ENCODE measurements at regions not wholly inside any gene's neighbourhood (a gene's known extent, or its start where the extent isn't known, plus 50 kb on each side); places are given as distances from the start of the nearest gene placed in this dataset.

DNA sequence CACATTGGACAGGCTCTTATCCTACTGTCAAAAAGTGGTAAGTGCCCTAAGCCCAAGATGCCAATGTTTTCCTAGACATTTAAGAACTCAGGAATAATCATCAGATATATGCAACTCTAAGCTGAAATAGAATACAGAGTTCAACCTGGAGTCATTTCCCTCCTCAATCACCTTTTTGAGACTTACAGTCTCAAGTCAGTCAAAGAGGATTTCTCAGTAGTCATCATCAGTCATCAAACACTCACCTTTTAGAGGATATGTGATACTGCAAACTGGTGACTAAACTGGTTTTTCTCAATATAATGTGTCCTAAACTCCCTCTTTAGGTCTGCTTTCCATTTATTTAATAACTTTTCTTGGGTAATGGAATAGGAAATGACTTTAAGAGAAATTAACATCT is 145.3 kb upstream of the ADAMTS5 start (continued):
- TF ChIP-seq, protein P1, sequence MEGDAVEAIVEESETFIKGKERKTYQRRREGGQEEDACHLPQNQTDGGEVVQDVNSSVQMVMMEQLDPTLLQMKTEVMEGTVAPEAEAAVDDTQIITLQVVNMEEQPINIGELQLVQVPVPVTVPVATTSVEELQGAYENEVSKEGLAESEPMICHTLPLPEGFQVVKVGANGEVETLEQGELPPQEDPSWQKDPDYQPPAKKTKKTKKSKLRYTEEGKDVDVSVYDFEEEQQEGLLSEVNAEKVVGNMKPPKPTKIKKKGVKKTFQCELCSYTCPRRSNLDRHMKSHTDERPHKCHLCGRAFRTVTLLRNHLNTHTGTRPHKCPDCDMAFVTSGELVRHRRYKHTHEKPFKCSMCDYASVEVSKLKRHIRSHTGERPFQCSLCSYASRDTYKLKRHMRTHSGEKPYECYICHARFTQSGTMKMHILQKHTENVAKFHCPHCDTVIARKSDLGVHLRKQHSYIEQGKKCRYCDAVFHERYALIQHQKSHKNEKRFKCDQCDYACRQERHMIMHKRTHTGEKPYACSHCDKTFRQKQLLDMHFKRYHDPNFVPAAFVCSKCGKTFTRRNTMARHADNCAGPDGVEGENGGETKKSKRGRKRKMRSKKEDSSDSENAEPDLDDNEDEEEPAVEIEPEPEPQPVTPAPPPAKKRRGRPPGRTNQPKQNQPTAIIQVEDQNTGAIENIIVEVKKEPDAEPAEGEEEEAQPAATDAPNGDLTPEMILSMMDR (conservative IDR thresholded peaks at IDR 0.05; ENCODE audit: low read depth in 2 of 2), result no peak
- TF ChIP-seq NANOG (IDR thresholded peaks at IDR 0.05; ENCODE audit: borderline replicate concordance) (no peak), ETS1 (IDR thresholded peaks at IDR 0.05) (no peak), EZH2phosphoT487 (IDR thresholded peaks at IDR 0.05; ENCODE audit: unreplicated experiment) (no peak), ZNF331 (CRISPR knock-in tag; IDR thresholded peaks at IDR 0.05; ENCODE audit: low read depth) (no peak), JUNB (IDR thresholded peaks at IDR 0.05; ENCODE audit: unreplicated experiment) (no peak), ZNF114 (CRISPR knock-in tag; IDR thresholded peaks at IDR 0.05) (no peak), POLR2AphosphoS5 (IDR thresholded peaks at IDR 0.05; ENCODE audit: low read depth) (no peak), CREB1 (CRISPR knock-in tag; IDR thresholded peaks at IDR 0.05; ENCODE audit: low read depth) (no peak), STAT1 (IDR thresholded peaks at IDR 0.05; ENCODE audit: unreplicated experiment) (no peak)
- TF ChIP-seq, protein P2, sequence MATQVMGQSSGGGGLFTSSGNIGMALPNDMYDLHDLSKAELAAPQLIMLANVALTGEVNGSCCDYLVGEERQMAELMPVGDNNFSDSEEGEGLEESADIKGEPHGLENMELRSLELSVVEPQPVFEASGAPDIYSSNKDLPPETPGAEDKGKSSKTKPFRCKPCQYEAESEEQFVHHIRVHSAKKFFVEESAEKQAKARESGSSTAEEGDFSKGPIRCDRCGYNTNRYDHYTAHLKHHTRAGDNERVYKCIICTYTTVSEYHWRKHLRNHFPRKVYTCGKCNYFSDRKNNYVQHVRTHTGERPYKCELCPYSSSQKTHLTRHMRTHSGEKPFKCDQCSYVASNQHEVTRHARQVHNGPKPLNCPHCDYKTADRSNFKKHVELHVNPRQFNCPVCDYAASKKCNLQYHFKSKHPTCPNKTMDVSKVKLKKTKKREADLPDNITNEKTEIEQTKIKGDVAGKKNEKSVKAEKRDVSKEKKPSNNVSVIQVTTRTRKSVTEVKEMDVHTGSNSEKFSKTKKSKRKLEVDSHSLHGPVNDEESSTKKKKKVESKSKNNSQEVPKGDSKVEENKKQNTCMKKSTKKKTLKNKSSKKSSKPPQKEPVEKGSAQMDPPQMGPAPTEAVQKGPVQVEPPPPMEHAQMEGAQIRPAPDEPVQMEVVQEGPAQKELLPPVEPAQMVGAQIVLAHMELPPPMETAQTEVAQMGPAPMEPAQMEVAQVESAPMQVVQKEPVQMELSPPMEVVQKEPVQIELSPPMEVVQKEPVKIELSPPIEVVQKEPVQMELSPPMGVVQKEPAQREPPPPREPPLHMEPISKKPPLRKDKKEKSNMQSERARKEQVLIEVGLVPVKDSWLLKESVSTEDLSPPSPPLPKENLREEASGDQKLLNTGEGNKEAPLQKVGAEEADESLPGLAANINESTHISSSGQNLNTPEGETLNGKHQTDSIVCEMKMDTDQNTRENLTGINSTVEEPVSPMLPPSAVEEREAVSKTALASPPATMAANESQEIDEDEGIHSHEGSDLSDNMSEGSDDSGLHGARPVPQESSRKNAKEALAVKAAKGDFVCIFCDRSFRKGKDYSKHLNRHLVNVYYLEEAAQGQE (IDR thresholded peaks at IDR 0.05; ENCODE audit: unreplicated experiment), result no peak

GRCh38 chr21:27110956-27111355 is 144.1 kb upstream of the ADAMTS5 start:
- Mint-ChIP-seq H3K27me3 (ENCODE audit: insufficient read depth, low read depth, poor library complexity) (peaks cover 2% of the 10 kb centered on the region), H3K36me3 (ENCODE audit: low read depth) (no peaks in the 10 kb centered on the region), H3K4me3 (no peak overlapping the region), H3K27ac (no peak overlapping the region), H3K4me1 (peaks cover 7% of the 10 kb centered on the region; the same call in 2 of the 3 replicates), H3K9me3 (no peaks in the 10 kb centered on the region)
- H3K79me2 ChIP-seq (replicated peaks; ENCODE audit: insufficient read depth), result no peaks in the 10 kb centered on the region
- peak overlapping the region; percentile 39; the same call in 1 of the 2 replicates for H3K4me2 ChIP-seq
- H3K4me1 ChIP-seq (ENCODE audit: insufficient read depth), result peaks cover 15% of the 10 kb centered on the region
- no peak overlapping the region for H2AFZ ChIP-seq
- H3K9me2 ChIP-seq (ENCODE audit: insufficient read depth), result no peaks in the 10 kb centered on the region
- H4K20me1 ChIP-seq (replicated peaks; ENCODE audit: insufficient read depth), result no peaks in the 10 kb centered on the region
- DNase-seq (ENCODE audit: low spot score) (no peak), ATAC-seq (no peak)
- H3K27ac ChIP-seq (ENCODE audit: low read depth), result no peak overlapping the region
- H3F3A ChIP-seq (replicated peaks; ENCODE audit: low read depth), result no peaks in the 10 kb centered on the region
- no peaks in the 10 kb centered on the region for H3K36me3 ChIP-seq (ENCODE audit: insufficient read depth)
- H3K4me3 ChIP-seq, result no peak overlapping the region
- no peaks in the 10 kb centered on the region for H3K27me3 ChIP-seq (ENCODE audit: insufficient read depth)
- TF ChIP-seq JUNB (IDR thresholded peaks at IDR 0.05; ENCODE audit: unreplicated experiment) (no peak), STAT1 (IDR thresholded peaks at IDR 0.05; ENCODE audit: unreplicated experiment) (no peak), EZH2 (IDR thresholded peaks at IDR 0.05; ENCODE audit: low read depth, unreplicated experiment) (no peak), ZNF331 (CRISPR knock-in tag; IDR thresholded peaks at IDR 0.05; ENCODE audit: low read depth) (no peak), EZH2phosphoT487 (IDR thresholded peaks at IDR 0.05; ENCODE audit: unreplicated experiment) (no peak), NANOG (IDR thresholded peaks at IDR 0.05; ENCODE audit: borderline replicate concordance) (no peak), POLR2AphosphoS5 (IDR thresholded peaks at IDR 0.05; ENCODE audit: low read depth) (no peak), CREB1 (CRISPR knock-in tag; IDR thresholded peaks at IDR 0.05; ENCODE audit: low read depth) (no peak), ZNF114 (CRISPR knock-in tag; IDR thresholded peaks at IDR 0.05) (no peak), ETS1 (IDR thresholded peaks at IDR 0.05) (no peak)
- TF ChIP-seq, protein P2 (IDR thresholded peaks at IDR 0.05; ENCODE audit: unreplicated experiment), result no peak
- TF ChIP-seq, protein P1 (conservative IDR thresholded peaks at IDR 0.05; ENCODE audit: low read depth in 2 of 2), result no peak

All from GM23338 (cell line).